Activated CD4-positive, alpha-beta T cell treated with anti-CD3 and anti-CD28 coated beads for 36 hours (primary cell): ENCODE measurements at regions not wholly inside any gene's neighbourhood (a gene's known extent, or its start where the extent isn't known, plus 50 kb on each side); places are given as distances from the start of the nearest gene placed in this dataset.
A peak's percentile ranks its signal among the peaks of the same experiment; 100 is the strongest.
"Not testable (repeated sequence)": the region's sequence is repeated elsewhere in the genome, so short reads cannot be mapped to it uniquely, and the experiment has no call there.

ENCODE experiments used
- ATAC-seq: fragments of 200-7000 bp; cut with Tn5 transposase; one replicate; pipeline ENCODE4 v1.10.0; 2021; ENCODE audit warnings: mild to moderate bottlenecking, moderate library complexity
- CTCF ChIA-PET: fragments of 350-600 bp; sonication (Branson Sonifier 250); formaldehyde crosslinking; loops from one replicate; lab custom pipeline; 2021; ENCODE audit warnings: antibody characterized with exemption; lab: Charles Lee
- POLR2A ChIA-PET: fragments of 350-600 bp; sonication (Branson Sonifier 250); formaldehyde crosslinking; loops from one replicate; lab custom pipeline; 2021; ENCODE audit warnings: antibody characterized with exemption, inconsistent platforms; lab: Charles Lee
- DNase-seq: peaks from one replicate; pipeline ENCODE4 v3.0.0-alpha.2; 2020
- H3K27ac Mint-ChIP-seq: one replicate; pipeline ENCODE4 v1.8.0; 2021; ENCODE audit warnings: mixed read lengths
- H3K27me3 Mint-ChIP-seq: one replicate; pipeline ENCODE4 v1.8.0; 2021; ENCODE audit warnings: mixed read lengths
- H3K36me3 Mint-ChIP-seq: one replicate; pipeline ENCODE4 v1.8.0; 2021; ENCODE audit warnings: low read depth, mixed read lengths
- H3K4me1 Mint-ChIP-seq: one replicate; pipeline ENCODE4 v1.8.0; 2021; ENCODE audit warnings: mixed read lengths
- H3K4me3 Mint-ChIP-seq: one replicate; pipeline ENCODE4 v1.8.0; 2021; ENCODE audit warnings: mild to moderate bottlenecking, moderate library complexity, mixed read lengths
- H3K9me3 Mint-ChIP-seq: one replicate; pipeline ENCODE4 v1.8.0; 2021; ENCODE audit warnings: low read depth, mixed read lengths
- intact Hi-C, 2 experiments: fragments of 100-400 bp; cut with DNase I in 1 of 2; cut with micrococcal nuclease in 1 of 2; formaldehyde crosslinking; loops; one replicate each; pipeline versions ENCODE4 v1.14.2 to v1.15.1; 2022 to 2024; cut with DNase I, micrococcal nuclease

DNA sequence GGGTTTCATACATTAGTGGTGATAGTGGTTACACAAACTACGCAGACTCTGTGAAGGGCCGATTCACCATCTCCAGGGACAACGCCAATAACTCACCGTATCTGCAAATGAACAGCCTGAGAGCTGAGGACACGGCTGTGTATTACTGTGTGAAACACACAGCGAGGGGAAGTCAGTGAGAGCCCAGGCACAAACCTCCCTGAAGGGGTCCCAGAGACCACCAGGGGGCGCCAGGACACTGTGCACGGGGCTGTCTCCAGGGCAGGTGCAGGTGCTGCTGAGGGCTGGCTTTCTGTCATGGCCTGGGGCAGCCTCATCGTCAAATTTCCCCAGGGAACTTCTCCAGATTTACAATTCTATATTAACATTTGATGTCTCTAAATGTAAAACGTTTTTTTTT is 184.6 kb upstream of the TP53TG3C start:
- intact Hi-C loops, H3K36me3 Mint-ChIP-seq: not testable (repeated sequence)
- peak; percentile 74 for DNase-seq

GRCh38 chr16:33027121-33027520 is 166.9 kb upstream of the TP53TG3C start:
- ATAC-seq, H3K27me3 Mint-ChIP-seq, H3K27ac Mint-ChIP-seq, DNase-seq, H3K4me1 Mint-ChIP-seq, H3K4me3 Mint-ChIP-seq, POLR2A ChIA-PET, CTCF ChIA-PET, H3K9me3 Mint-ChIP-seq, H3K36me3 Mint-ChIP-seq, intact Hi-C loops: not testable (repeated sequence)

More for the DNA sequence above, 184.6 kb upstream of the TP53TG3C start:
- H3K9me3 Mint-ChIP-seq, H3K27me3 Mint-ChIP-seq, CTCF ChIA-PET, ATAC-seq, H3K4me3 Mint-ChIP-seq, H3K4me1 Mint-ChIP-seq, H3K27ac Mint-ChIP-seq, POLR2A ChIA-PET: not testable (repeated sequence)

- CTCF ChIA-PET, H3K4me3 Mint-ChIP-seq, POLR2A ChIA-PET, intact Hi-C loops, H3K4me1 Mint-ChIP-seq, H3K27ac Mint-ChIP-seq, H3K36me3 Mint-ChIP-seq, DNase-seq, H3K27me3 Mint-ChIP-seq, ATAC-seq, H3K9me3 Mint-ChIP-seq: not testable (repeated sequence)
Measured at GRCh38 chr16:33027941-33028340, 166.1 kb upstream of the TP53TG3C start.

DNA sequence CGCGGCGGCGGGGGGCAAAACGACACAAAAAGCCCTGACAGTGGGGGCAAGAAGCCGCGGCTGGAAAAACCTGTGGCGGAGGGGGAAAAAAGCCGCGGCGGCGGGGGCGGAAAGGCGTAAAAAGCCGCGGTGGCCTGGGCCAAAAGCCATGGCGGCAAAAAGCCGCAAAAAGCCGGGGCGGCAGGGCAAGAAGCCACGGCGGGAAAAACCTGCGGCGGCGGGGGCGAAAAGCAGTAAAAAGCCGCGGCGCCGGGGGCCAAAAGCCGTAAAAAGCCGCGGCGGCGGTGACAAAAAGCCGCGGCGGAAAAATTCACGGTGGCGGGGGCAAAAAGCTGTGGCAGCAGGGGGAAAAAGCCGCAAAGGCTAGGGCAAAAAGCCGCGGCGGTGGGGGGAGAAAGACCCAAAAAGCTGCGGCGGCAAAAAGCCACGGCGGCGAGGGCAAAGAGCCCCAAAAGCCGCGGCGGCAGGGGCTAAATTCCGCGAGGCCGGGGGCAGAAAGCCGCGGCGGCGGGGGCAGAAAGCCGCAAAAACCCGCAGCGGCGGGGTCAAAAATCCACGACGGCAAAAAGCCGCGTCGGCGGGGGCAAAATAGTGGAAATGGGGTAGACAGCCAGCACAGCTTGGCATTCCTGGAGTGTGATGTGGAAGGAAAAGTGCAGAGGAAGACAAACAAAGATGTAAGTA is 165.2 kb upstream of the TP53TG3C start:
- intact Hi-C loops, H3K4me3 Mint-ChIP-seq, POLR2A ChIA-PET, CTCF ChIA-PET, H3K27ac Mint-ChIP-seq, H3K27me3 Mint-ChIP-seq, ATAC-seq, H3K4me1 Mint-ChIP-seq, H3K9me3 Mint-ChIP-seq, H3K36me3 Mint-ChIP-seq: not testable (repeated sequence)
- peak; percentile 22 for DNase-seq

- CTCF ChIA-PET, intact Hi-C loops, H3K27ac Mint-ChIP-seq, H3K36me3 Mint-ChIP-seq, DNase-seq, POLR2A ChIA-PET, H3K27me3 Mint-ChIP-seq, H3K4me1 Mint-ChIP-seq, ATAC-seq, H3K9me3 Mint-ChIP-seq, H3K4me3 Mint-ChIP-seq: not testable (repeated sequence)
Measured at GRCh38 chr16:33048849-33049248, 145.2 kb upstream of the TP53TG3C start.

DNA sequence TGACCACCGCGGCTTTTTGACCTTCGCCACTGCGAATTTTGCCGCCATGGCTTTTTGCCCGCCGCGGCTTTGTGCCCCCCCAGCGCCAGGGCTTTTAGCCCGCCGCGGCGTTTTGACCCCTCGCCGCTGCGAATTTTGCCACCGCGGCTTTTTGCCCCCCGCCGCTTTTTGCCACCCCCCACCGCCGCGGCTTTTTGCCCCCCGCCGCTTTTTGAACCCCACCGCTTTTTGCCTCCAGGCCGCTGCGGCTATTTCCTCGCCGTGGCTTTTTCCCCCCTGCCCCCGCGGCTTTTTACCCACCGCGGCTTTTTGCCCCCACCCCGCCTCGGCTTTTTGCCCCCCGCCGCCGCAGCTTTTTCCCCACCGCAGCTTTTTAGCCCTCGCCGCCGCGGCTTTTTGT is 134.8 kb upstream of the TP53TG3C start:
- Mint-ChIP-seq H3K4me3 (no peak overlapping the region), H3K27ac (no peak overlapping the region), H3K9me3 (no peaks in the 10 kb centered on the region), H3K27me3 (peaks cover 2% of the 10 kb centered on the region), H3K36me3 (no peaks in the 10 kb centered on the region), H3K4me1 (no peaks in the 10 kb centered on the region)
- POLR2A ChIA-PET, result no interaction called here
- DNase-seq (no peak), ATAC-seq (no peak)
- intact Hi-C loops, result no loop called here
- CTCF ChIA-PET, result no interaction called here

- DNase-seq, H3K27me3 Mint-ChIP-seq, CTCF ChIA-PET, POLR2A ChIA-PET, intact Hi-C loops, H3K27ac Mint-ChIP-seq, H3K36me3 Mint-ChIP-seq, H3K4me3 Mint-ChIP-seq, H3K4me1 Mint-ChIP-seq, ATAC-seq, H3K9me3 Mint-ChIP-seq: not testable (repeated sequence)
Measured at GRCh38 chr16:33059654-33060421, 134.2 kb upstream of the TP53TG3C start.

DNA sequence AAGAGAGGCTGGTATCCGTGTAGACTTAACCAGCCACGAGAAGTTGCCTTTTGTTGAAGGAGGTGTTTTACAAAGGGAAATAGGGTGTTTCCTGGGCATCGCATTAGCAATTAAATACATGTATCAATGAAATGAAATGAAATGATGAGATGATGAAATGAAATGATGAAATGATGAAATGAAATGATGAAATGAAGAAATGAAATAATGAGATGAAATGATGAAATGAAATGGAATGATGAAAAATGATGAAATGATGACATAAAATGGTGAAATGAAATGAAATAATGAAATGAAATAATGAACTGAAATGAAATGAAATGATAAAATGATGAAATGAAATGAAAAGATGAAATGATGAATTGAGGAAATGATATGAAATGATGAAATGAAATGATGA is 131.3 kb upstream of the TP53TG3C start:
- intact Hi-C loops, DNase-seq, POLR2A ChIA-PET, CTCF ChIA-PET, H3K36me3 Mint-ChIP-seq, H3K4me3 Mint-ChIP-seq, H3K4me1 Mint-ChIP-seq, H3K27me3 Mint-ChIP-seq, H3K27ac Mint-ChIP-seq, ATAC-seq, H3K9me3 Mint-ChIP-seq: not testable (repeated sequence)

- H3K36me3 Mint-ChIP-seq, H3K4me3 Mint-ChIP-seq, H3K4me1 Mint-ChIP-seq, POLR2A ChIA-PET, H3K27me3 Mint-ChIP-seq, H3K27ac Mint-ChIP-seq, ATAC-seq, H3K9me3 Mint-ChIP-seq, CTCF ChIA-PET, intact Hi-C loops, DNase-seq: not testable (repeated sequence)
Measured at GRCh38 chr16:33063365-33064170, 130.5 kb upstream of the TP53TG3C start.

GRCh38 chr16:33064454-33065073 is 129.5 kb upstream of the TP53TG3C start:
- POLR2A ChIA-PET, ATAC-seq, H3K27ac Mint-ChIP-seq, DNase-seq, CTCF ChIA-PET, H3K36me3 Mint-ChIP-seq, H3K27me3 Mint-ChIP-seq, H3K4me1 Mint-ChIP-seq, H3K9me3 Mint-ChIP-seq, intact Hi-C loops, H3K4me3 Mint-ChIP-seq: not testable (repeated sequence)
